K562 (cell line): ENCODE measurements at regions not wholly inside any gene's neighbourhood (a gene's known extent, or its start where the extent isn't known, plus 50 kb on each side); places are given as distances from the start of the nearest gene placed in this dataset.

Experiments
- CEBPG ChIP-seq, 3 experiments: fragments of 200-800 bp in 1 of 3; sonication (Bioruptor generic) in 1 of 3; sonication (generic) in 1 of 3; formaldehyde crosslinking in 1 of 3; IDR thresholded peaks in 2 of 3; conservative IDR thresholded peaks in 1 of 3; 2 replicates each; pipeline versions ENCODE4 v1.6.1 to v1.8.0; 2016 to 2022; ENCODE audit warnings: missing compliant biosample characterization in 2 of 3, missing genetic modification characterization in 2 of 3, mild to moderate bottlenecking in 1 of 3, missing genetic modification reagents in 1 of 3
- FOSL1 ChIP-seq: fragments of 200-800 bp; sonication (Bioruptor generic); conservative IDR thresholded peaks from 2 replicates; pipeline ENCODE4 v1.6.1; 2016; ENCODE audit warnings: missing genetic modification characterization, missing compliant biosample characterization
- HNRNPH1 ChIP-seq: fragments of 200-400 bp; formaldehyde crosslinking; optimal IDR thresholded peaks from 2 replicates; pipeline ENCODE3; 2017; ENCODE audit warnings: low read depth, mild to moderate bottlenecking, low read length, moderate library complexity
- KDM5B ChIP-seq: fragments of 200-600 bp; sonication (generic); IDR thresholded peaks from 2 replicates; pipeline ENCODE4 v1.6.1; 2012; ENCODE audit warnings: low read depth, mild to moderate bottlenecking, moderate library complexity, low read length, control low read depth, inconsistent platforms; ENCODE audit not compliant: insufficient replicate concordance
- MEIS2 ChIP-seq: fragments of 450-650 bp; IDR thresholded peaks from 2 replicates; pipeline ENCODE4 v1.6.1; 2014; ENCODE audit warnings: mild to moderate bottlenecking; ENCODE audit not compliant: partially characterized antibody
- SLC30A9 ChIP-seq: fragments of 250-450 bp; sonication (Bioruptor Pico); IDR thresholded peaks from 2 replicates; pipeline ENCODE4 v1.8.0; 2022; ENCODE audit warnings: mild to moderate bottlenecking, moderate library complexity
- SMAD2 ChIP-seq: fragments of 150-350 bp; IDR thresholded peaks from 2 replicates; pipeline ENCODE4 v1.6.1; 2014; ENCODE audit warnings: low read depth, mild to moderate bottlenecking, low read length
- SMARCE1 ChIP-seq: fragments of 450-650 bp; IDR thresholded peaks from 2 replicates; pipeline ENCODE4 v1.7.1; 2016; ENCODE audit warnings: mild to moderate bottlenecking
- TEAD1 ChIP-seq, 2 experiments: fragments of 450-650 bp in 1 of 2; sonication (generic) in 1 of 2; formaldehyde crosslinking; IDR thresholded peaks; 2 replicates each; pipeline versions ENCODE4 v1.4.0 to v1.8.0; 2020 to 2022; ENCODE audit warnings: mild to moderate bottlenecking in 2 of 2, missing genetic modification reagents in 1 of 2
- THRAP3 ChIP-seq: fragments of 450-650 bp; IDR thresholded peaks from 2 replicates; pipeline ENCODE4 v1.6.1; 2016; ENCODE audit warnings: mild to moderate bottlenecking, inconsistent platforms, borderline replicate concordance
- ZNF232 ChIP-seq: sonication (generic); formaldehyde crosslinking; IDR thresholded peaks from 2 replicates; pipeline ENCODE4 v1.8.0; 2022; ENCODE audit warnings: mild to moderate bottlenecking, missing genetic modification reagents
- ZNF408 ChIP-seq: fragments of 250-450 bp; sonication (Bioruptor Pico); IDR thresholded peaks from 2 replicates; pipeline ENCODE4 v1.4.0; 2020; ENCODE audit warnings: low read depth, mild to moderate bottlenecking, moderate library complexity
- TF ChIP-seq, protein P1 (sequence below): fragments of 200-600 bp; sonication (generic); IDR thresholded peaks from one replicate; pipeline ENCODE4 v1.6.1; 2012; ENCODE audit warnings: mild to moderate bottlenecking, low read depth, low read length, inconsistent platforms

- TF ChIP-seq, protein P1, sequence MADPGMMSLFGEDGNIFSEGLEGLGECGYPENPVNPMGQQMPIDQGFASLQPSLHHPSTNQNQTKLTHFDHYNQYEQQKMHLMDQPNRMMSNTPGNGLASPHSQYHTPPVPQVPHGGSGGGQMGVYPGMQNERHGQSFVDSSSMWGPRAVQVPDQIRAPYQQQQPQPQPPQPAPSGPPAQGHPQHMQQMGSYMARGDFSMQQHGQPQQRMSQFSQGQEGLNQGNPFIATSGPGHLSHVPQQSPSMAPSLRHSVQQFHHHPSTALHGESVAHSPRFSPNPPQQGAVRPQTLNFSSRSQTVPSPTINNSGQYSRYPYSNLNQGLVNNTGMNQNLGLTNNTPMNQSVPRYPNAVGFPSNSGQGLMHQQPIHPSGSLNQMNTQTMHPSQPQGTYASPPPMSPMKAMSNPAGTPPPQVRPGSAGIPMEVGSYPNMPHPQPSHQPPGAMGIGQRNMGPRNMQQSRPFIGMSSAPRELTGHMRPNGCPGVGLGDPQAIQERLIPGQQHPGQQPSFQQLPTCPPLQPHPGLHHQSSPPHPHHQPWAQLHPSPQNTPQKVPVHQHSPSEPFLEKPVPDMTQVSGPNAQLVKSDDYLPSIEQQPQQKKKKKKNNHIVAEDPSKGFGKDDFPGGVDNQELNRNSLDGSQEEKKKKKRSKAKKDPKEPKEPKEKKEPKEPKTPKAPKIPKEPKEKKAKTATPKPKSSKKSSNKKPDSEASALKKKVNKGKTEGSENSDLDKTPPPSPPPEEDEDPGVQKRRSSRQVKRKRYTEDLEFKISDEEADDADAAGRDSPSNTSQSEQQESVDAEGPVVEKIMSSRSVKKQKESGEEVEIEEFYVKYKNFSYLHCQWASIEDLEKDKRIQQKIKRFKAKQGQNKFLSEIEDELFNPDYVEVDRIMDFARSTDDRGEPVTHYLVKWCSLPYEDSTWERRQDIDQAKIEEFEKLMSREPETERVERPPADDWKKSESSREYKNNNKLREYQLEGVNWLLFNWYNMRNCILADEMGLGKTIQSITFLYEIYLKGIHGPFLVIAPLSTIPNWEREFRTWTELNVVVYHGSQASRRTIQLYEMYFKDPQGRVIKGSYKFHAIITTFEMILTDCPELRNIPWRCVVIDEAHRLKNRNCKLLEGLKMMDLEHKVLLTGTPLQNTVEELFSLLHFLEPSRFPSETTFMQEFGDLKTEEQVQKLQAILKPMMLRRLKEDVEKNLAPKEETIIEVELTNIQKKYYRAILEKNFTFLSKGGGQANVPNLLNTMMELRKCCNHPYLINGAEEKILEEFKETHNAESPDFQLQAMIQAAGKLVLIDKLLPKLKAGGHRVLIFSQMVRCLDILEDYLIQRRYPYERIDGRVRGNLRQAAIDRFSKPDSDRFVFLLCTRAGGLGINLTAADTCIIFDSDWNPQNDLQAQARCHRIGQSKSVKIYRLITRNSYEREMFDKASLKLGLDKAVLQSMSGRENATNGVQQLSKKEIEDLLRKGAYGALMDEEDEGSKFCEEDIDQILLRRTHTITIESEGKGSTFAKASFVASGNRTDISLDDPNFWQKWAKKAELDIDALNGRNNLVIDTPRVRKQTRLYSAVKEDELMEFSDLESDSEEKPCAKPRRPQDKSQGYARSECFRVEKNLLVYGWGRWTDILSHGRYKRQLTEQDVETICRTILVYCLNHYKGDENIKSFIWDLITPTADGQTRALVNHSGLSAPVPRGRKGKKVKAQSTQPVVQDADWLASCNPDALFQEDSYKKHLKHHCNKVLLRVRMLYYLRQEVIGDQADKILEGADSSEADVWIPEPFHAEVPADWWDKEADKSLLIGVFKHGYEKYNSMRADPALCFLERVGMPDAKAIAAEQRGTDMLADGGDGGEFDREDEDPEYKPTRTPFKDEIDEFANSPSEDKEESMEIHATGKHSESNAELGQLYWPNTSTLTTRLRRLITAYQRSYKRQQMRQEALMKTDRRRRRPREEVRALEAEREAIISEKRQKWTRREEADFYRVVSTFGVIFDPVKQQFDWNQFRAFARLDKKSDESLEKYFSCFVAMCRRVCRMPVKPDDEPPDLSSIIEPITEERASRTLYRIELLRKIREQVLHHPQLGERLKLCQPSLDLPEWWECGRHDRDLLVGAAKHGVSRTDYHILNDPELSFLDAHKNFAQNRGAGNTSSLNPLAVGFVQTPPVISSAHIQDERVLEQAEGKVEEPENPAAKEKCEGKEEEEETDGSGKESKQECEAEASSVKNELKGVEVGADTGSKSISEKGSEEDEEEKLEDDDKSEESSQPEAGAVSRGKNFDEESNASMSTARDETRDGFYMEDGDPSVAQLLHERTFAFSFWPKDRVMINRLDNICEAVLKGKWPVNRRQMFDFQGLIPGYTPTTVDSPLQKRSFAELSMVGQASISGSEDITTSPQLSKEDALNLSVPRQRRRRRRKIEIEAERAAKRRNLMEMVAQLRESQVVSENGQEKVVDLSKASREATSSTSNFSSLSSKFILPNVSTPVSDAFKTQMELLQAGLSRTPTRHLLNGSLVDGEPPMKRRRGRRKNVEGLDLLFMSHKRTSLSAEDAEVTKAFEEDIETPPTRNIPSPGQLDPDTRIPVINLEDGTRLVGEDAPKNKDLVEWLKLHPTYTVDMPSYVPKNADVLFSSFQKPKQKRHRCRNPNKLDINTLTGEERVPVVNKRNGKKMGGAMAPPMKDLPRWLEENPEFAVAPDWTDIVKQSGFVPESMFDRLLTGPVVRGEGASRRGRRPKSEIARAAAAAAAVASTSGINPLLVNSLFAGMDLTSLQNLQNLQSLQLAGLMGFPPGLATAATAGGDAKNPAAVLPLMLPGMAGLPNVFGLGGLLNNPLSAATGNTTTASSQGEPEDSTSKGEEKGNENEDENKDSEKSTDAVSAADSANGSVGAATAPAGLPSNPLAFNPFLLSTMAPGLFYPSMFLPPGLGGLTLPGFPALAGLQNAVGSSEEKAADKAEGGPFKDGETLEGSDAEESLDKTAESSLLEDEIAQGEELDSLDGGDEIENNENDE: no peak
- no peak for TF ChIP-seq FOSL1
- no peak for TF ChIP-seq ZNF408 (CRISPR knock-in tag)
- no peak for TF ChIP-seq MEIS2
- TF ChIP-seq SMARCE1: no peak
- TF ChIP-seq HNRNPH1: no peak
- TF ChIP-seq ZNF232 (CRISPR knock-in tag): no peak
- TF ChIP-seq SLC30A9 (CRISPR knock-in tag): no peak
- no peak for TF ChIP-seq KDM5B
- no peak for TF ChIP-seq CEBPG (CRISPR knock-in tag; IDR thresholded peaks at IDR 0.05)
- no peak for TF ChIP-seq CEBPG (tag; conservative IDR thresholded peaks at IDR 0.05 in 1 of 2, IDR thresholded peaks at IDR 0.05 in 1 of 2)
- TF ChIP-seq SMAD2: no peak
- TF ChIP-seq THRAP3: no peak
- TF ChIP-seq TEAD1 (CRISPR knock-in tag; IDR thresholded peaks at IDR 0.05): no peak
- TF ChIP-seq, all 486 proteins: peak for 0
Measured at GRCh38 chr10:9381733-9382532, 1327.4 kb downstream of the GATA3 start (continued).
